Caco-2 (cell line): ENCODE measurements at regions not wholly inside any gene's neighbourhood (a gene's known extent, or its start where the extent isn't known, plus 50 kb on each side); places are given as distances from the start of the nearest gene placed in this dataset.

Experiments
- BruUV-seq: library from RNA; stranded (reverse); fragments of 400-500 nt; replicated peaks from 2 replicates; lab custom pipeline; 2021; lab: Mats Ljungman, UMichigan
- CTCF ChIA-PET: fragments of 300-600 bp; sonication (Branson Sonifier 250); formaldehyde crosslinking; loops from one replicate; lab custom pipeline; 2022; ENCODE audit warnings: antibody characterized with exemption; lab: Charles Lee
- POLR2A ChIA-PET: fragments of 300-600 bp; sonication (Branson Sonifier 250); formaldehyde crosslinking; loops from one replicate; lab custom pipeline; 2022; ENCODE audit warnings: antibody characterized with exemption; lab: Charles Lee
- DNase-seq, 2 experiments: peaks; one replicate each; pipeline versions ENCODE4 v3.0.0 to v3.0.0-alpha.2; 2020 to 2022
- H3K27me3 ChIP-seq: replicated peaks from 2 replicates; pipeline ENCODE4 v1.6.0; 2011; ENCODE audit warnings: low read length; ENCODE audit not compliant: control insufficient read depth, insufficient read depth
- H3K36me3 ChIP-seq: 2 replicates; pipeline ENCODE4 v1.5.1; 2011; ENCODE audit warnings: low read length; ENCODE audit not compliant: control insufficient read depth, insufficient read depth
- H3K4me1 ChIP-seq: fragments of 250-450 bp; sonication (Bioruptor Pico); 2 replicates; pipeline ENCODE4 v1.5.1; 2020; ENCODE audit warnings: mild to moderate bottlenecking
- H3K4me3 ChIP-seq: 2 replicates; pipeline ENCODE4 v1.5.1; 2011; ENCODE audit warnings: low read depth, mild to moderate bottlenecking, control low read depth, low read length
- H3K9me3 ChIP-seq: fragments of 250-450 bp; sonication (Bioruptor Pico); 2 replicates; pipeline ENCODE4 v1.5.1; 2020; ENCODE audit warnings: mild to moderate bottlenecking, moderate library complexity
- H3K27ac Mint-ChIP-seq: one replicate; pipeline ENCODE4 v1.8.0; 2022; ENCODE audit warnings: mixed read lengths; ENCODE audit not compliant: unreplicated experiment
- H3K27me3 Mint-ChIP-seq: one replicate; pipeline ENCODE4 v1.8.0; 2022; ENCODE audit warnings: mixed read lengths; ENCODE audit not compliant: insufficient read depth, unreplicated experiment
- H3K36me3 Mint-ChIP-seq: one replicate; pipeline ENCODE4 v1.8.0; 2022; ENCODE audit warnings: mild to moderate bottlenecking, mixed read lengths; ENCODE audit not compliant: insufficient read depth, unreplicated experiment
- H3K4me1 Mint-ChIP-seq: one replicate; pipeline ENCODE4 v1.8.0; 2022; ENCODE audit warnings: low read depth, mixed read lengths; ENCODE audit not compliant: unreplicated experiment
- H3K4me3 Mint-ChIP-seq: one replicate; pipeline ENCODE4 v1.8.0; 2022; ENCODE audit warnings: mild to moderate bottlenecking, moderate library complexity, mixed read lengths; ENCODE audit not compliant: unreplicated experiment
- H3K9me3 Mint-ChIP-seq: one replicate; pipeline ENCODE4 v1.8.0; 2022; ENCODE audit warnings: mixed read lengths; ENCODE audit not compliant: unreplicated experiment
- intact Hi-C: fragments of 100-400 bp; cut with micrococcal nuclease; formaldehyde crosslinking; loops from one replicate; pipeline ENCODE4 v1.10.0; 2022; ENCODE audit not compliant: unreplicated experiment
- TF ChIP-seq, protein P1 (sequence below), 2 experiments: fragments of 200-600 bp in 1 of 2; IDR thresholded peaks; 1 replicate in 1 of 2; 2 replicates in 1 of 2; pipeline versions ENCODE4 v1.5.1 to v1.8.0; 2011 to 2022; ENCODE audit warnings: antibody characterized with exemption in 1 of 2, control low read depth in 1 of 2, inconsistent platforms in 1 of 2, low read depth in 1 of 2, low read length in 1 of 2, mild to moderate bottlenecking in 1 of 2, moderate library complexity in 1 of 2; ENCODE audit not compliant: insufficient read depth in 1 of 2, severe bottlenecking in 1 of 2, unreplicated experiment in 1 of 2

DNA sequence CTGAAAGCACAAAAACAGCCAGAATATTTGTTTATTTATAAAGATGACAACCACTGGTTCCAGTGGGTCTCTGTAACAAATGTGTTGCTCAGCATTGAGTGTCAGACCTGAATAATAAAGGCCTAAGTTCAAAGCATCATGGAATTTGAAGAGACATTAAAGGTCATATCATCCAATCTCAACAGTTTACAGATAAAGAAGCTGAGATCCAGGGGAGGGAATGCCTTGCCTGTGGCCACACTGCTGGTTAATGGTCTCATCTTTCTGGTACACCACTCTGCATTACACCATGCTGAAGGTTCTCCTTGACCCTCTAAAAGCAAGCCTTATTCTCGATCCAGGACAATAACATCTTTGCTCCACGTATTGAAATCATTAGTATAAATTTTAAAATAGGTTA lies 446.5 kb upstream of the ACVR2A start:
- TF ChIP-seq, protein P1, sequence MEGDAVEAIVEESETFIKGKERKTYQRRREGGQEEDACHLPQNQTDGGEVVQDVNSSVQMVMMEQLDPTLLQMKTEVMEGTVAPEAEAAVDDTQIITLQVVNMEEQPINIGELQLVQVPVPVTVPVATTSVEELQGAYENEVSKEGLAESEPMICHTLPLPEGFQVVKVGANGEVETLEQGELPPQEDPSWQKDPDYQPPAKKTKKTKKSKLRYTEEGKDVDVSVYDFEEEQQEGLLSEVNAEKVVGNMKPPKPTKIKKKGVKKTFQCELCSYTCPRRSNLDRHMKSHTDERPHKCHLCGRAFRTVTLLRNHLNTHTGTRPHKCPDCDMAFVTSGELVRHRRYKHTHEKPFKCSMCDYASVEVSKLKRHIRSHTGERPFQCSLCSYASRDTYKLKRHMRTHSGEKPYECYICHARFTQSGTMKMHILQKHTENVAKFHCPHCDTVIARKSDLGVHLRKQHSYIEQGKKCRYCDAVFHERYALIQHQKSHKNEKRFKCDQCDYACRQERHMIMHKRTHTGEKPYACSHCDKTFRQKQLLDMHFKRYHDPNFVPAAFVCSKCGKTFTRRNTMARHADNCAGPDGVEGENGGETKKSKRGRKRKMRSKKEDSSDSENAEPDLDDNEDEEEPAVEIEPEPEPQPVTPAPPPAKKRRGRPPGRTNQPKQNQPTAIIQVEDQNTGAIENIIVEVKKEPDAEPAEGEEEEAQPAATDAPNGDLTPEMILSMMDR (IDR thresholded peaks at IDR 0.05; ENCODE audit: insufficient read depth in 1 of 2, low read depth in 1 of 2, low read length in 1 of 2, severe bottlenecking in 1 of 2, unreplicated experiment in 1 of 2): no peak
- Mint-ChIP-seq H3K9me3 (peaks cover 13% of the 10 kb centered on the region), H3K27ac (no peak overlapping the region), H3K4me1 (peaks cover 6% of the 10 kb centered on the region), H3K4me3 (no peak overlapping the region), H3K36me3 (no peaks in the 10 kb centered on the region), H3K27me3 (no peaks in the 10 kb centered on the region)
- H3K27me3 ChIP-seq: no peaks in the 10 kb centered on the region
- ChIA-PET CTCF (no interaction called here), POLR2A (interaction anchor here (0.9 kb wide), 1 partner anchor 28 kb away, joined by 3 read pairs; no protein-coding TSS in a partner anchor)
- H3K4me3 ChIP-seq: no peak overlapping the region
- intact Hi-C loops: loop anchor here (2.0 kb wide), 1 partner anchor 26 kb away; no protein-coding TSS in a partner anchor
- no TSS peak for BruUV-seq
- H3K9me3 ChIP-seq: peaks cover 3% of the 10 kb centered on the region; the same call in 1 of the 2 replicates
- no peaks in the 10 kb centered on the region; the same call in 1 of the 2 replicates for H3K36me3 ChIP-seq
- H3K4me1 ChIP-seq: peaks cover 17% of the 10 kb centered on the region
- no peak for DNase-seq

DNA sequence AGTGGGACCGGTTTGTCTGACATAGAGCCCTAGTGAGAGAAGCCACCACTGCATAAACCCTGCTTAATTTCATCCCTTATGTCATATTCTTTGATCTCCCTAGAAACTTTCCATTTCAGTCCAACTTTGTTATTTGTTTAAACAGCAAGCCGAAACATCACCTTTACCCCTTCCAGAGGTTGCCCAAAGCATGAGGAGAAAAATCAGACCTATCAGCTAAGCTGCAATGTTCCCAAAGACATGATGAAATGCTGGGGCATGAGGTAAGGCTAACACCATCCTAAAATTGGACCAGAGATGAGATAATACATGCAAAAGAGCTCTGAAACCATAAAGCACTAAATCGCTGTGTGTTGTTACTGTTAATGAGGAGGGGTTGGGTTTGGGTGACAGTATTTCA lies 447.9 kb upstream of the ACVR2A start:
- H3K4me3 ChIP-seq: no peak overlapping the region
- H3K36me3 ChIP-seq: no peaks in the 10 kb centered on the region; the same call in 1 of the 2 replicates
- DNase-seq: no peak
- POLR2A ChIA-PET: no interaction called here
- H3K4me1 ChIP-seq: peaks cover 17% of the 10 kb centered on the region
- TF ChIP-seq, protein P1 (IDR thresholded peaks at IDR 0.05; ENCODE audit: insufficient read depth in 1 of 2, low read depth in 1 of 2, low read length in 1 of 2, severe bottlenecking in 1 of 2, unreplicated experiment in 1 of 2): no peak
- peaks cover 3% of the 10 kb centered on the region; the same call in 1 of the 2 replicates for H3K9me3 ChIP-seq
- CTCF ChIA-PET: no interaction called here
- no peak overlapping the region for H3K27ac Mint-ChIP-seq
- no peaks in the 10 kb centered on the region for H3K27me3 ChIP-seq
- no peaks in the 10 kb centered on the region for H3K27me3 Mint-ChIP-seq
- intact Hi-C loops: no loop called here
- H3K36me3 Mint-ChIP-seq: no peaks in the 10 kb centered on the region
- no peak overlapping the region for H3K4me3 Mint-ChIP-seq
- peaks cover 6% of the 10 kb centered on the region for H3K4me1 Mint-ChIP-seq
- no TSS peak for BruUV-seq
- peaks cover 13% of the 10 kb centered on the region for H3K9me3 Mint-ChIP-seq

DNA sequence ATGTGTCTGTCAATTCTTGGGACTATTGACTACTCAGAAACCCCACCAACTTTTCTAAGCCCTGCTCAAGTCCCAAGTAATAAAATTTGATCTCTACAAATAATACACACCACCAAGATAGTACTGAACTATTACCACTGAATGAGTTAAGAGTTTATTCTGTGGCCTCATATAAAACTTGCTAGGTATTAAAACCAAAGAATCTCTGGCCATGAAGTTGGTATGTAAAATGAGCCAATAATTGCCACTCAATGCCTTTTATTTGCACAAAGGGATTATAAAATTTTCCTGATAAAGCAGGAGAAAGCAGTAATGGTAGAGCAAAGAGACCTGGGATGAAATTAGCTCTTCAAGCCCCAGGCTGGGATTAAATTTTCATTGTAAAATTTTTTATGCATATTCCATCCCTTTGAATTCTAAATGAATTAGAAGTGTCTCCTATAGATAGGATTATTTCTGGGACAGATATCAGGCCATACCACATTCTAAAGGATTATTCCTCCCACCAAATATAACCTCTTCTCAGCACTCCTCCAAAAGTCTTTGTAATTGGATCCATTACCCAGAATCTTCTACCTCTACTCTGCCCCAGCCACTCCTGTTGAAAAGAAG lies 450.5 kb upstream of the ACVR2A start:
- ChIA-PET POLR2A (no interaction called here), CTCF (no interaction called here)
- Mint-ChIP-seq H3K27ac (no peak overlapping the region), H3K27me3 (no peaks in the 10 kb centered on the region), H3K4me3 (no peak overlapping the region), H3K4me1 (peaks cover 6% of the 10 kb centered on the region), H3K36me3 (no peaks in the 10 kb centered on the region), H3K9me3 (peaks cover 13% of the 10 kb centered on the region)
- Histone ChIP-seq H3K4me3 (no peak overlapping the region), H3K36me3 (no peaks in the 10 kb centered on the region), H3K4me1 (peaks cover 13% of the 10 kb centered on the region), H3K9me3 (peaks cover 3% of the 10 kb centered on the region; the same call in 1 of the 2 replicates), H3K27me3 (no peaks in the 10 kb centered on the region)
- no TSS peak for BruUV-seq
- intact Hi-C loops: no loop called here
- DNase-seq: no peak
- TF ChIP-seq, protein P1 (IDR thresholded peaks at IDR 0.05; ENCODE audit: insufficient read depth in 1 of 2, low read depth in 1 of 2, low read length in 1 of 2, severe bottlenecking in 1 of 2, unreplicated experiment in 1 of 2): no peak
